Hepatocyte (in vitro differentiated cells): ENCODE measurements at regions not wholly inside any gene's neighbourhood (a gene's known extent, or its start where the extent isn't known, plus 50 kb on each side); places are given as distances from the start of the nearest gene placed in this dataset.

Source experiments
- DNase-seq: peaks from one replicate; pipeline ENCODE4 v3.0.0-alpha.2; 2016; ENCODE audit warnings: low spot score
- H2AFZ ChIP-seq: fragments of 200-600 bp; sonication (generic); 2 replicates; pipeline ENCODE4 v1.6.0; 2016; ENCODE audit warnings: antibody characterized with exemption, mild to moderate bottlenecking
- H3K27ac ChIP-seq: fragments of 200-600 bp; sonication (generic); 2 replicates; pipeline ENCODE4 v1.5.1; 2016; ENCODE audit warnings: mild to moderate bottlenecking
- H3K27me3 ChIP-seq: fragments of 200-600 bp; sonication (generic); 2 replicates; pipeline ENCODE4 v1.6.1; 2016
- H3K36me3 ChIP-seq: fragments of 200-600 bp; sonication (generic); replicated peaks from 2 replicates; pipeline ENCODE4 v1.5.1; 2016; ENCODE audit warnings: low read depth; ENCODE audit not compliant: insufficient read depth
- H3K4me1 ChIP-seq: fragments of 200-600 bp; sonication (generic); 2 replicates; pipeline ENCODE4 v1.5.1; 2016; ENCODE audit warnings: mild to moderate bottlenecking, moderate library complexity; ENCODE audit not compliant: insufficient read depth
- H3K4me2 ChIP-seq: fragments of 200-600 bp; sonication (generic); 2 replicates; pipeline ENCODE4 v1.6.0; 2016
- H3K4me3 ChIP-seq: fragments of 200-600 bp; sonication (generic); 2 replicates; pipeline ENCODE4 v1.5.1; 2016; ENCODE audit warnings: mild to moderate bottlenecking
- H3K79me2 ChIP-seq: fragments of 200-600 bp; sonication (generic); 2 replicates; pipeline ENCODE4 v1.6.0; 2017; ENCODE audit warnings: mild to moderate bottlenecking
- H3K9me2 ChIP-seq: fragments of 200-600 bp; sonication (generic); replicated peaks from 2 replicates; pipeline ENCODE4 v1.6.0; 2017; ENCODE audit warnings: mild to moderate bottlenecking; ENCODE audit not compliant: insufficient read depth
- H3K9me3 ChIP-seq: fragments of 200-600 bp; sonication (generic); 2 replicates; pipeline ENCODE4 v1.5.1; 2016; ENCODE audit warnings: low read depth, mild to moderate bottlenecking
- H4K20me1 ChIP-seq: fragments of 200-600 bp; sonication (generic); 2 replicates; pipeline ENCODE4 v1.6.0; 2016; ENCODE audit warnings: mild to moderate bottlenecking; ENCODE audit not compliant: insufficient read depth, poor library complexity, severe bottlenecking
- EZH2 ChIP-seq: fragments of 200-600 bp; sonication (generic); IDR thresholded peaks from 2 replicates; pipeline ENCODE4 v1.6.1; 2016; ENCODE audit warnings: antibody characterized with exemption, mild to moderate bottlenecking, borderline replicate concordance
- EZH2phosphoT487 ChIP-seq: fragments of 200-600 bp; sonication (generic); IDR thresholded peaks from one replicate; pipeline ENCODE4 v1.6.1; 2018; ENCODE audit warnings: antibody characterized with exemption, mild to moderate bottlenecking, low read depth, moderate library complexity; ENCODE audit not compliant: unreplicated experiment, severe bottlenecking
- WGBS: methylation state at CpG from one replicate; pipeline ENCODE4 v1.1.6; 2016; ENCODE audit warnings: low lambda C conversion rate; ENCODE audit errors: missing lambda C conversion rate; 5-methylcytosine and 5-hydroxymethylcytosine counted together
- TF ChIP-seq, protein P1 (sequence below): fragments of 200-600 bp; sonication (generic); IDR thresholded peaks from 2 replicates; pipeline ENCODE4 v1.5.1; 2016; ENCODE audit warnings: antibody characterized with exemption, mild to moderate bottlenecking; ENCODE audit not compliant: poor library complexity

DNA sequence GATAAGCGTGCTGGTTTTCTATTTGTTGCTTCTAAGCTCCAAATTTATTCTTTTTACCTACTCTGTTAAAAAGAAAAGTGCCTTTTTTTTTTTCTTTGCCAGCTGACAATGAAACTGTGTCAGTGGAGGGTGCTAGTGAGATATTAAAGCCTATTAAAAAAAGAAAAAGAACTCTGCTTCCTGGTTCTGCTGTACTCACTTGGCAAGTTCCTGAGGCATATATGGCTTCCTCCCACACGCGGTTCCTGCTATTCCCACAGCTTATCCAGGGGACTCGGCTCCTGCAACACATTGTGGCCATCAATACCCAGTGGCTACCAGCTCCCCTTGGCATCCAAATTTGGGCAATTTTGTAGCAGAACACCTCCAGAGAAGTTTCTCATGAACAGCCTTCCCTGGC lies 1977.7 kb upstream of the CDH9 start:
- Histone ChIP-seq H2AFZ (no peak overlapping the region), H3K27me3 (no peaks in the 10 kb centered on the region), H3K9me3 (no peaks in the 10 kb centered on the region), H3K27ac (no peak overlapping the region), H3K9me2 (no peaks in the 10 kb centered on the region), H3K4me3 (no peak overlapping the region), H3K4me2 (no peak overlapping the region), H3K4me1 (no peaks in the 10 kb centered on the region), H4K20me1 (no peaks in the 10 kb centered on the region), H3K79me2 (no peaks in the 10 kb centered on the region), H3K36me3 (no peaks in the 10 kb centered on the region)
- 91% methylated on average over 4 of the region's 4 CpGs for WGBS
- no peak for TF ChIP-seq EZH2
- TF ChIP-seq EZH2phosphoT487 = no peak
- TF ChIP-seq, protein P1, sequence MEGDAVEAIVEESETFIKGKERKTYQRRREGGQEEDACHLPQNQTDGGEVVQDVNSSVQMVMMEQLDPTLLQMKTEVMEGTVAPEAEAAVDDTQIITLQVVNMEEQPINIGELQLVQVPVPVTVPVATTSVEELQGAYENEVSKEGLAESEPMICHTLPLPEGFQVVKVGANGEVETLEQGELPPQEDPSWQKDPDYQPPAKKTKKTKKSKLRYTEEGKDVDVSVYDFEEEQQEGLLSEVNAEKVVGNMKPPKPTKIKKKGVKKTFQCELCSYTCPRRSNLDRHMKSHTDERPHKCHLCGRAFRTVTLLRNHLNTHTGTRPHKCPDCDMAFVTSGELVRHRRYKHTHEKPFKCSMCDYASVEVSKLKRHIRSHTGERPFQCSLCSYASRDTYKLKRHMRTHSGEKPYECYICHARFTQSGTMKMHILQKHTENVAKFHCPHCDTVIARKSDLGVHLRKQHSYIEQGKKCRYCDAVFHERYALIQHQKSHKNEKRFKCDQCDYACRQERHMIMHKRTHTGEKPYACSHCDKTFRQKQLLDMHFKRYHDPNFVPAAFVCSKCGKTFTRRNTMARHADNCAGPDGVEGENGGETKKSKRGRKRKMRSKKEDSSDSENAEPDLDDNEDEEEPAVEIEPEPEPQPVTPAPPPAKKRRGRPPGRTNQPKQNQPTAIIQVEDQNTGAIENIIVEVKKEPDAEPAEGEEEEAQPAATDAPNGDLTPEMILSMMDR = no peak
- no peak for DNase-seq

- H3K36me3 ChIP-seq = no peaks in the 10 kb centered on the region
- TF ChIP-seq EZH2phosphoT487 = no peak
- no peak for TF ChIP-seq EZH2
- TF ChIP-seq, protein P1 = no peak
- H3K27ac ChIP-seq = no peak overlapping the region
- H3K4me2 ChIP-seq = no peak overlapping the region
- H3K27me3 ChIP-seq = no peaks in the 10 kb centered on the region
- H3K79me2 ChIP-seq = no peaks in the 10 kb centered on the region
- H3K9me2 ChIP-seq = no peaks in the 10 kb centered on the region
- no peaks in the 10 kb centered on the region for H3K4me1 ChIP-seq
- no peak overlapping the region for H3K4me3 ChIP-seq
- no peaks in the 10 kb centered on the region for H3K9me3 ChIP-seq
- no peaks in the 10 kb centered on the region for H4K20me1 ChIP-seq
- no peak overlapping the region for H2AFZ ChIP-seq
- no peak for DNase-seq
- WGBS = 82% methylated on average over 2 of the region's 2 CpGs
Observed at GRCh38 chr5:29015523-29015922, 1977.1 kb upstream of the CDH9 start.

- Histone ChIP-seq H3K27ac (no peak overlapping the region), H3K27me3 (no peaks in the 10 kb centered on the region), H3K9me2 (no peaks in the 10 kb centered on the region), H3K9me3 (no peaks in the 10 kb centered on the region), H3K4me1 (no peaks in the 10 kb centered on the region), H3K4me3 (no peak overlapping the region), H3K79me2 (no peaks in the 10 kb centered on the region), H4K20me1 (no peaks in the 10 kb centered on the region), H3K36me3 (no peaks in the 10 kb centered on the region), H2AFZ (no peak overlapping the region), H3K4me2 (no peak overlapping the region)
- 53% methylated on average over 3 of the region's 3 CpGs for WGBS
- DNase-seq = peak; percentile 12
- TF ChIP-seq EZH2 (no peak), EZH2phosphoT487 (no peak)
- TF ChIP-seq, protein P1 = peak; percentile 33
Observed at GRCh38 chr5:29005386-29005785, 1967.0 kb upstream of the CDH9 start.

DNA sequence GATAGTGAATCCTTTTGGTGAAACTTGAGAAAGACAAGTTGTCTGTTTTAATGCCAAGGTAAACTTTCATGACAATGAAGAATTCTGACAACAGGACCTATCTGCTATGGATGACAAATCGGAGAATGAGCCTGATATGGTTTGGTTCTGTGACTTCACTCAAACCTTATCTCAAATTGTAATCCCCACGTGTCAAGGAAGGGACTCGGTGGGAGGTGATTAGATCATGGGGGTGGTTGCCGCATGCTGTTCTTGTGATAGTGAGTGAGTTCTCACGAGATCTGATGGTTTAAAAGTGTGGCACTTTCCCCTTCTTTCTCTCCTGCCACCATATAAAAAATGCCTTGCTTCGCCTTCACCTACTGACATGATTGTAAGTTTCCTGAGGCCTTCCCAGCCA lies 1964.1 kb upstream of the CDH9 start:
- Histone ChIP-seq H3K9me2 (no peaks in the 10 kb centered on the region), H3K4me2 (no peak overlapping the region), H3K27ac (no peak overlapping the region), H3K79me2 (no peaks in the 10 kb centered on the region), H3K36me3 (no peaks in the 10 kb centered on the region), H3K4me3 (no peak overlapping the region), H3K9me3 (no peaks in the 10 kb centered on the region), H3K27me3 (no peaks in the 10 kb centered on the region), H2AFZ (no peak overlapping the region), H3K4me1 (no peaks in the 10 kb centered on the region), H4K20me1 (no peaks in the 10 kb centered on the region)
- TF ChIP-seq EZH2 (no peak), EZH2phosphoT487 (no peak)
- TF ChIP-seq, protein P1 = no peak
- DNase-seq = no peak
- 59% methylated on average over 6 of the region's 6 CpGs for WGBS
